Trophoblast cell (in vitro differentiated cells and primary cell): ENCODE measurements at regions not wholly inside any gene's neighbourhood (a gene's known extent, or its start where the extent isn't known, plus 50 kb on each side); places are given as distances from the start of the nearest gene placed in this dataset.

ENCODE experiments used
- DNase-seq, 2 donors: peaks; one replicate each; pipeline ENCODE4 v3.0.0-alpha.2; 2016
- H2AFZ ChIP-seq: 2 replicates; pipeline ENCODE4 v1.6.1; 2013; ENCODE audit warnings: low read length, moderate library complexity, mild to moderate bottlenecking; ENCODE audit not compliant: insufficient read depth, poor library complexity
- H2AK5ac ChIP-seq: 2 replicates; pipeline ENCODE4 v1.6.1; 2013; ENCODE audit warnings: mild to moderate bottlenecking, low read length
- H2BK120ac ChIP-seq: 2 replicates; pipeline ENCODE4 v1.6.1; 2013; ENCODE audit warnings: low read length, mild to moderate bottlenecking, moderate library complexity; ENCODE audit not compliant: insufficient read depth, poor library complexity
- H2BK12ac ChIP-seq: 2 replicates; pipeline ENCODE4 v1.6.1; 2013; ENCODE audit warnings: mild to moderate bottlenecking, low read length, moderate library complexity
- H2BK5ac ChIP-seq: 2 replicates; pipeline ENCODE4 v1.6.1; 2013; ENCODE audit warnings: low read length, low read depth, moderate library complexity, mild to moderate bottlenecking; ENCODE audit not compliant: poor library complexity
- H3K14ac ChIP-seq: 2 replicates; pipeline ENCODE4 v1.6.1; 2013; ENCODE audit warnings: mild to moderate bottlenecking, low read length
- H3K18ac ChIP-seq: 2 replicates; pipeline ENCODE4 v1.6.1; 2013; ENCODE audit warnings: mild to moderate bottlenecking, low read length
- H3K23ac ChIP-seq: 2 replicates; pipeline ENCODE4 v1.6.1; 2013; ENCODE audit warnings: low read length
- H3K27ac ChIP-seq: 2 replicates; pipeline ENCODE4 v1.5.1; 2013; ENCODE audit warnings: low read depth, mild to moderate bottlenecking, inconsistent platforms, low read length, moderate library complexity
- H3K27me3 ChIP-seq: 2 replicates; pipeline ENCODE4 v1.6.1; 2013; ENCODE audit warnings: inconsistent platforms, mild to moderate bottlenecking, low read length, moderate library complexity; ENCODE audit not compliant: insufficient read depth
- H3K36me3 ChIP-seq, 2 experiments: 1 replicate in 1 of 2; 2 replicates in 1 of 2; pipeline ENCODE4 v1.6.1; 2013; ENCODE audit warnings: low read length in 2 of 2, mild to moderate bottlenecking in 2 of 2, moderate library complexity in 1 of 2; ENCODE audit not compliant: insufficient read depth in 2 of 2, control insufficient read depth in 1 of 2
- H3K4ac ChIP-seq: 2 replicates; pipeline ENCODE4 v1.6.1; 2013; ENCODE audit warnings: low read depth, mild to moderate bottlenecking, low read length, moderate library complexity
- H3K4me1 ChIP-seq, 2 experiments: 1 replicate in 1 of 2; 2 replicates in 1 of 2; pipeline ENCODE4 v1.6.1; 2013; ENCODE audit warnings: low read length in 2 of 2, mild to moderate bottlenecking in 2 of 2, moderate library complexity in 1 of 2; ENCODE audit not compliant: insufficient read depth in 2 of 2, control insufficient read depth in 1 of 2
- H3K4me2 ChIP-seq: 2 replicates; pipeline ENCODE4 v1.6.1; 2013; ENCODE audit warnings: inconsistent platforms, mild to moderate bottlenecking, low read length, moderate library complexity
- H3K4me3 ChIP-seq: 2 replicates; pipeline ENCODE4 v1.5.1; 2013; ENCODE audit warnings: mild to moderate bottlenecking, low read depth, low read length, inconsistent platforms
- H3K79me1 ChIP-seq: one replicate; pipeline ENCODE4 v1.6.1; 2013; ENCODE audit warnings: low read length
- H3K79me2 ChIP-seq: 2 replicates; pipeline ENCODE4 v1.6.1; 2013; ENCODE audit warnings: low read length, mild to moderate bottlenecking; ENCODE audit not compliant: control insufficient read depth, insufficient read depth, poor library complexity
- H3K9ac ChIP-seq: 2 replicates; pipeline ENCODE4 v1.6.1; 2013; ENCODE audit warnings: mild to moderate bottlenecking, low read length
- H3K9me3 ChIP-seq: 2 replicates; pipeline ENCODE4 v1.6.1; 2013; ENCODE audit warnings: low read depth, mild to moderate bottlenecking, control low read depth, inconsistent platforms, low read length; ENCODE audit not compliant: insufficient read depth
- H4K12ac ChIP-seq: 2 replicates; pipeline ENCODE4 v1.6.1; 2013; ENCODE audit warnings: low read depth, mild to moderate bottlenecking, low read length, moderate library complexity
- H4K8ac ChIP-seq: 2 replicates; pipeline ENCODE4 v1.6.1; 2013; ENCODE audit warnings: low read depth, mild to moderate bottlenecking, low read length, moderate library complexity
- H4K91ac ChIP-seq: one replicate; pipeline ENCODE4 v1.6.1; 2013; ENCODE audit warnings: low read depth, mild to moderate bottlenecking, low read length, moderate library complexity
- WGBS: extraction: QIAGEN DNeasy Blood & Tissue Kit; methylation state at CpG from one replicate; pipeline ENCODE4 v1.1.7; 2013; ENCODE audit warnings: missing lambda C conversion rate; ENCODE audit not compliant: insufficient read length, insufficient coverage; ENCODE audit errors: extremely low coverage; 5-methylcytosine and 5-hydroxymethylcytosine counted together

DNA sequence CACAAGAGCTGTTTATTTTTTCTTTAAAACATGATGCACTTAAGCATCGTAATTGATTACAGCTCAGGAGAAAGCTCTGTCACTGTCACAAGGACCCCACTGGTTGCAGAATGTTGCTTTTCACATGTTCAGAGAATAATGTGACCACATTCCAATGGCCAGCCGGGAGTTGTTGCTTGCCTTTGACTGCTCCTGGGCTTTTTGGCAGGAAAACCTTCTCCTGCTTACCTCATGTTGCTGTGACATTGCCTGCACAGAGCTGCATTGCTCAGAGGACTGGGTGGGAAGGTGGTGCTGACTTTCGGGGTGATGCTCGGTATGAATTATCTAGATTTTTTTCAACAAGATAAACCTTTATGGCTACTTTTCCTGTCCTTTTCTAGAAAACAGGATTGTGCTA is 88.2 kb downstream of the PALM2AKAP2 start:
- Histone ChIP-seq H3K27me3 (no peaks in the 10 kb centered on the region), H3K9me3 (no peaks in the 10 kb centered on the region), H2BK120ac (no peak overlapping the region), H4K12ac (no peak overlapping the region), H2AFZ (no peak overlapping the region), H3K9ac (no peak overlapping the region), H3K4me3 (no peak overlapping the region), H3K4ac (no peak overlapping the region), H3K23ac (no peak overlapping the region), H2BK5ac (no peak overlapping the region), H3K27ac (no peak overlapping the region), H3K79me2 (no peaks in the 10 kb centered on the region), H3K4me2 (no peak overlapping the region), H2AK5ac (no peak overlapping the region), H3K18ac (no peak overlapping the region), H4K91ac (no peak overlapping the region), H3K79me1 (no peaks in the 10 kb centered on the region), H2BK12ac (no peak overlapping the region), H3K14ac (no peak overlapping the region), H3K4me1 (no peaks in the 10 kb centered on the region), H4K8ac (no peak overlapping the region), H3K36me3 (no peaks in the 10 kb centered on the region)
- DNase-seq = no peak
- WGBS = no CpG with 5 or more reads among the region's 4 CpGs

DNA sequence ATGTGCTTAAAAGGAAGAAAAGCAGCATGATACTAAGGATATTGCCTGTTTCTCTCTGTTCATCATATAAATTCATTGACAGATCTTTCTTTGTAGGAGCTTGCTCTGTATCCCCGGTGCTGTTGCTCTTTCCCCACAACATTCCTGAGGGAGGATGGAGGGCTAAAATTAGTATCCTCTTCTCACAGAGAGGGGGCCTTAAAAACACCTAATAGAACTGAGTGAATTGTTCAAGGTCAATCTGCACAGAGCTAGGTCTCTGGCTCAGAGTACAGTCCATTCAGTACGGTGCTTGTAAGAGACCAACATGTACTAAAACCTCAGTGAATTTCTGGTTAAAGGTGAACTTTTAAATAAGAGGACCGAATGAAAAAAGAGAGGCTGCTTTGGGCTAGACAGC is 88.7 kb downstream of the PALM2AKAP2 start:
- Histone ChIP-seq H3K79me1 (no peaks in the 10 kb centered on the region), H3K14ac (no peak overlapping the region), H3K27me3 (no peaks in the 10 kb centered on the region), H3K4me3 (no peak overlapping the region), H2AFZ (no peak overlapping the region), H3K4ac (no peak overlapping the region), H3K79me2 (no peaks in the 10 kb centered on the region), H3K27ac (no peak overlapping the region), H2AK5ac (no peak overlapping the region), H3K18ac (no peak overlapping the region), H3K36me3 (no peaks in the 10 kb centered on the region), H2BK5ac (no peak overlapping the region), H4K8ac (no peak overlapping the region), H3K4me1 (no peaks in the 10 kb centered on the region), H2BK120ac (no peak overlapping the region), H3K4me2 (no peak overlapping the region), H3K9me3 (no peaks in the 10 kb centered on the region), H3K23ac (no peak overlapping the region), H4K12ac (no peak overlapping the region), H3K9ac (no peak overlapping the region), H4K91ac (no peak overlapping the region), H2BK12ac (no peak overlapping the region)
- DNase-seq = no peak
- WGBS = no CpG with 5 or more reads among the region's 3 CpGs

- Histone ChIP-seq H4K91ac (no peak overlapping the region), H3K79me1 (no peaks in the 10 kb centered on the region), H3K4me2 (no peak overlapping the region), H2BK5ac (no peak overlapping the region), H3K79me2 (no peaks in the 10 kb centered on the region), H3K4me1 (no peaks in the 10 kb centered on the region), H3K9ac (no peak overlapping the region), H3K27ac (no peak overlapping the region), H3K27me3 (no peaks in the 10 kb centered on the region), H3K36me3 (no peaks in the 10 kb centered on the region), H3K4ac (no peak overlapping the region), H4K8ac (no peak overlapping the region), H3K23ac (no peak overlapping the region), H2BK12ac (no peak overlapping the region), H3K14ac (no peak overlapping the region), H3K4me3 (no peak overlapping the region), H2AFZ (no peak overlapping the region), H4K12ac (no peak overlapping the region), H2BK120ac (no peak overlapping the region), H3K18ac (no peak overlapping the region), H3K9me3 (no peaks in the 10 kb centered on the region), H2AK5ac (no peak overlapping the region)
- DNase-seq = no peak
- no CpG with 5 or more reads among the region's 6 CpGs for WGBS
Observed at GRCh38 chr9:109870365-109870764, 90.4 kb downstream of the PALM2AKAP2 start.

GRCh38 chr9:109872901-109873300 is 92.9 kb downstream of the PALM2AKAP2 start:
- Histone ChIP-seq H2BK5ac (no peak overlapping the region), H4K8ac (no peak overlapping the region), H4K91ac (no peak overlapping the region), H4K12ac (no peak overlapping the region), H3K79me1 (no peaks in the 10 kb centered on the region), H3K4me2 (no peak overlapping the region), H3K4me3 (no peak overlapping the region), H2AK5ac (no peak overlapping the region), H3K9me3 (no peaks in the 10 kb centered on the region), H2BK120ac (no peak overlapping the region), H3K79me2 (no peaks in the 10 kb centered on the region), H3K27ac (no peak overlapping the region), H2AFZ (no peak overlapping the region), H2BK12ac (no peak overlapping the region), H3K14ac (no peak overlapping the region), H3K18ac (no peak overlapping the region), H3K36me3 (no peaks in the 10 kb centered on the region), H3K4me1 (no peaks in the 10 kb centered on the region), H3K23ac (no peak overlapping the region), H3K4ac (no peak overlapping the region), H3K9ac (no peak overlapping the region), H3K27me3 (no peaks in the 10 kb centered on the region)
- DNase-seq = no peak
- no CpG with 5 or more reads among the region's 4 CpGs for WGBS
